SK-N-SH (cell line): ENCODE measurements at regions not wholly inside any gene's neighbourhood (a gene's known extent, or its start where the extent isn't known, plus 50 kb on each side); places are given as distances from the start of the nearest gene placed in this dataset.

ENCODE experiments used
- EZH2phosphoT487 ChIP-seq: fragments of 200-600 bp; sonication (generic); IDR thresholded peaks from 2 replicates; pipeline ENCODE4 v1.6.1; 2017; ENCODE audit warnings: low read depth, mixed run types, mild to moderate bottlenecking, antibody characterized with exemption, moderate library complexity, borderline replicate concordance
- JUND ChIP-seq: IDR thresholded peaks from 2 replicates; pipeline ENCODE4 v1.4.0; 2012
- MXI1 ChIP-seq: IDR thresholded peaks from 2 replicates; pipeline ENCODE4 v1.6.1; 2012; ENCODE audit warnings: mild to moderate bottlenecking, low read depth, low read length, improper control_type of control experiment
- POLR2AphosphoS5 ChIP-seq: IDR thresholded peaks from 2 replicates; pipeline ENCODE4 v1.6.1; 2012; ENCODE audit warnings: low read depth, low read length
- RFX5 ChIP-seq: IDR thresholded peaks from 2 replicates; pipeline ENCODE4 v1.6.1; 2012; ENCODE audit warnings: mild to moderate bottlenecking, improper control_type of control experiment, low read length
- SMC3 ChIP-seq: IDR thresholded peaks from 2 replicates; pipeline ENCODE4 v1.6.1; 2012; ENCODE audit warnings: low read depth, low read length, improper control_type of control experiment
- TF ChIP-seq, protein P1 (sequence below): fragments of 200-600 bp; sonication (generic); IDR thresholded peaks from 2 replicates; pipeline ENCODE4 v1.6.1; 2017; ENCODE audit warnings: antibody characterized with exemption, mild to moderate bottlenecking, moderate library complexity
- TF ChIP-seq, protein P2 (sequence below): IDR thresholded peaks from 2 replicates; pipeline ENCODE4 v1.4.0; 2012; ENCODE audit warnings: low read depth, borderline replicate concordance

DNA sequence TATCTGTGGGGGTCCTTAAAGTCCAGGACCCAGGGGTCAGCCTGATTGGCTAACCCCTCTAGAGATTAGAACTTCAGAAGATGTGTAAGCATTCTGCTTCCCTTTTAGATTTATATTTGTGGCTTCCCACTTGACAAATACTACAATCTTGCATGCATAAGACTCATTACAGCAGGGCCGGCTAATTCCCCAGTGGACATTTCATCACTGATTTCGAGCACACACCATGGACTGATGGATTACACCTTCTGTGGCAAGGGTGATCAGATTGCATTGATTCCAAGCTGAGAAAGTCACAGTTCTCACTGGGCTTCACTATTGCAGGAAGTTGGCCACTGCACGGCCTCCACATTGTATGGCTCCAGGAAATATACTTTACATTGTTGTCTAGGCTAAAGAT lies 65.8 kb upstream of the DAPK1 start:
- TF ChIP-seq, protein P1, sequence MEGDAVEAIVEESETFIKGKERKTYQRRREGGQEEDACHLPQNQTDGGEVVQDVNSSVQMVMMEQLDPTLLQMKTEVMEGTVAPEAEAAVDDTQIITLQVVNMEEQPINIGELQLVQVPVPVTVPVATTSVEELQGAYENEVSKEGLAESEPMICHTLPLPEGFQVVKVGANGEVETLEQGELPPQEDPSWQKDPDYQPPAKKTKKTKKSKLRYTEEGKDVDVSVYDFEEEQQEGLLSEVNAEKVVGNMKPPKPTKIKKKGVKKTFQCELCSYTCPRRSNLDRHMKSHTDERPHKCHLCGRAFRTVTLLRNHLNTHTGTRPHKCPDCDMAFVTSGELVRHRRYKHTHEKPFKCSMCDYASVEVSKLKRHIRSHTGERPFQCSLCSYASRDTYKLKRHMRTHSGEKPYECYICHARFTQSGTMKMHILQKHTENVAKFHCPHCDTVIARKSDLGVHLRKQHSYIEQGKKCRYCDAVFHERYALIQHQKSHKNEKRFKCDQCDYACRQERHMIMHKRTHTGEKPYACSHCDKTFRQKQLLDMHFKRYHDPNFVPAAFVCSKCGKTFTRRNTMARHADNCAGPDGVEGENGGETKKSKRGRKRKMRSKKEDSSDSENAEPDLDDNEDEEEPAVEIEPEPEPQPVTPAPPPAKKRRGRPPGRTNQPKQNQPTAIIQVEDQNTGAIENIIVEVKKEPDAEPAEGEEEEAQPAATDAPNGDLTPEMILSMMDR, result no peak
- TF ChIP-seq EZH2phosphoT487 (no peak), JUND (no peak), MXI1 (no peak), RFX5 (no peak), SMC3 (no peak), POLR2AphosphoS5 (no peak)
- TF ChIP-seq, protein P2, sequence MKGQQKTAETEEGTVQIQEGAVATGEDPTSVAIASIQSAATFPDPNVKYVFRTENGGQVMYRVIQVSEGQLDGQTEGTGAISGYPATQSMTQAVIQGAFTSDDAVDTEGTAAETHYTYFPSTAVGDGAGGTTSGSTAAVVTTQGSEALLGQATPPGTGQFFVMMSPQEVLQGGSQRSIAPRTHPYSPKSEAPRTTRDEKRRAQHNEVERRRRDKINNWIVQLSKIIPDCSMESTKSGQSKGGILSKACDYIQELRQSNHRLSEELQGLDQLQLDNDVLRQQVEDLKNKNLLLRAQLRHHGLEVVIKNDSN, result no peak
